ENCODE measurements at regions not wholly inside any gene's neighbourhood (a gene's known extent, or its start where the extent isn't known, plus 50 kb on each side); places are given as distances from the start of the nearest gene placed in this dataset.

DNA sequence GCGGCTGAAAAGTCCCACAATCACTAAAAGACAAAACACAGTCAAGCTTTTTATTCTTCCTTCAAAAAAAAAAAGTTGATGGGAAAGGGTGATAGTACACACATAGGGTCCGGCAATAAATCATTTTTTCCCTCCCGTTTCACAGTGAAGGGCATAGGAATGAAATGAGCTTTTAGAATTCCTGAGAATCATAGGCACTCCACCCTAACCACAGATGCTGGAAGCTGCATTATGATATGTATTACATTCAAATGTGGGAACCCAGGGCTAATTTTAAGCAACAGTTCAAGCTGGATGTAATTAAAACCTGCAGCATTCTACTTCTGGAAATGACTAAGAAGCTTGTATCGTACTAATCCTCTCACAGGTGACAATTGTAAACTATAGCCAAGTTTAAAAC, 75.7 kb upstream of the KCNJ15 start:
- H3K27me3 ChIP-seq (ENCODE audit: control insufficient read depth, insufficient read depth, low read length), result no peaks in the 10 kb centered on the region; the same call in 1 of the 2 replicates
- no peaks in the 10 kb centered on the region for H3K9me1 ChIP-seq (ENCODE audit: insufficient read depth, low read length)
- ChIA-PET POLR2A (ENCODE audit: unreplicated experiment) (no interaction called here), CTCF (no interaction called here)
- H3K4me1 ChIP-seq (ENCODE audit: control insufficient read depth, insufficient read depth, low read length), result peaks cover 2% of the 10 kb centered on the region
- H3K14ac ChIP-seq (replicated peaks; ENCODE audit: low read depth, low read length), result no peak overlapping the region
- H2BK5ac ChIP-seq (ENCODE audit: low read depth, low read length, poor library complexity, severe bottlenecking), result no peak overlapping the region
- TF ChIP-seq, protein P1, sequence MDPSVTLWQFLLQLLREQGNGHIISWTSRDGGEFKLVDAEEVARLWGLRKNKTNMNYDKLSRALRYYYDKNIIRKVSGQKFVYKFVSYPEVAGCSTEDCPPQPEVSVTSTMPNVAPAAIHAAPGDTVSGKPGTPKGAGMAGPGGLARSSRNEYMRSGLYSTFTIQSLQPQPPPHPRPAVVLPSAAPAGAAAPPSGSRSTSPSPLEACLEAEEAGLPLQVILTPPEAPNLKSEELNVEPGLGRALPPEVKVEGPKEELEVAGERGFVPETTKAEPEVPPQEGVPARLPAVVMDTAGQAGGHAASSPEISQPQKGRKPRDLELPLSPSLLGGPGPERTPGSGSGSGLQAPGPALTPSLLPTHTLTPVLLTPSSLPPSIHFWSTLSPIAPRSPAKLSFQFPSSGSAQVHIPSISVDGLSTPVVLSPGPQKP (IDR thresholded peaks at IDR 0.05; ENCODE audit: borderline replicate concordance, low read depth, low read length), result no peak
- H3K9me3 ChIP-seq (ENCODE audit: control insufficient read depth, insufficient read depth, low read length), result no peaks in the 10 kb centered on the region; the same call in 1 of the 2 replicates
- H3K4ac ChIP-seq (ENCODE audit: low read depth, low read length), result no peak overlapping the region
- no peak overlapping the region for H4K5ac ChIP-seq (ENCODE audit: low read depth, low read length)
- no peak overlapping the region for H3K9ac ChIP-seq (ENCODE audit: low read depth, low read length)
- no CpG with 5 or more reads among the region's 4 CpGs for WGBS, 2 experiments (ENCODE audit: extremely low coverage in 2 of 2, insufficient read length in 1 of 2)
- intact Hi-C loops (cut with micrococcal nuclease), result no loop called here
- H2BK120ac ChIP-seq (ENCODE audit: low read depth, low read length), result no peak overlapping the region
- dilution Hi-C loops (cut with HindIII; ENCODE audit: low sequenced_read_pairs, unreplicated experiment), result no loop called here
- no peak overlapping the region for H3K4me3 ChIP-seq (ENCODE audit: insufficient read depth, low read depth, low read length)
- no peak overlapping the region for H2BK15ac ChIP-seq (ENCODE audit: low read depth, low read length)
- DNase-seq (no peak), ATAC-seq (ENCODE audit: low read depth) (no peak)
- no peak overlapping the region for H3K27ac ChIP-seq (ENCODE audit: insufficient read depth, low read length)
- no peak overlapping the region for H2BK20ac ChIP-seq (ENCODE audit: low read depth, low read length)
- no TSS peak for BruUV-seq (replicated peaks)
- no peaks in the 10 kb centered on the region for H3K36me3 ChIP-seq (ENCODE audit: control insufficient read depth, insufficient read depth, low read length)
- no peaks in the 10 kb centered on the region for H3K79me1 ChIP-seq (ENCODE audit: low read depth in 1 of 2, low read length in 2 of 2)
- no peak overlapping the region for H2AFZ ChIP-seq (replicated peaks; ENCODE audit: low read length, poor library complexity)
- in situ Hi-C loops (cut with MboI; ENCODE audit: low sequenced_read_pairs), result no loop called here
- H4K91ac ChIP-seq (ENCODE audit: insufficient read depth, low read depth, low read length), result no peak overlapping the region
- H3K4me2 ChIP-seq (ENCODE audit: low read depth, low read length), result no peak overlapping the region
- H3K56ac ChIP-seq (ENCODE audit: extremely low read depth, insufficient read depth, low read length), result no peak overlapping the region
- no peak overlapping the region for H4K8ac ChIP-seq (ENCODE audit: low read depth in 2 of 2, low read length in 2 of 2)
- H2AK9ac ChIP-seq (replicated peaks; ENCODE audit: low read depth, low read length, poor library complexity), result no peak overlapping the region
- H4K20me1 ChIP-seq (ENCODE audit: insufficient read depth, low read length), result no peaks in the 10 kb centered on the region
- no peak overlapping the region for H3K23ac ChIP-seq (ENCODE audit: low read depth, low read length)
- H2AK5ac ChIP-seq (ENCODE audit: low read depth, low read length), result no peak overlapping the region
- no peak overlapping the region for H3K18ac ChIP-seq (ENCODE audit: low read depth, low read length)

Measured in IMR-90 (cell line).